ENCODE measurements at regions not wholly inside any gene's neighbourhood (a gene's known extent, or its start where the extent isn't known, plus 50 kb on each side); places are given as distances from the start of the nearest gene placed in this dataset.
"Not testable (repeated sequence)": the region's sequence is repeated elsewhere in the genome, so short reads cannot be mapped to it uniquely, and the experiment has no call there.

DNA sequence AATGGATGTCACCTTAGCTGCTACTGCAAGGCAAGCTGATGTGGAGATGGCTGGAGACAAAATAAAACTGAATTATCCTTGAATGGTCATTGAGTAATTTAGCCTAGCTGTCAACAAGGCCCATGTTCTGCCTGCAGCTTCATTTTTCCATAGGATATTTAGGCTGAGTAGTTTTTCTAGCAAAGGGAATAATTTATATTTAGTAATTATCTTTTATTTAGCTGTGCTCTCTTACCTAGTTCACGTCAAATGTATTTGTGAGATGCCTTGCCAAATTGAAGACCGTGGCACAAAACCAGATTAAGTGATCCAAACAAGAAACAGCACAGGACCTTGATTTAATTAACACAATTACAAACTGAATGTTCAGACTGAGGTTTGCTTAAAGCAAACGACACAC lies 77.4 kb upstream of the CEP162 start:
- no peak overlapping the region for H2AFZ ChIP-seq (ENCODE audit: low read length)

DNA sequence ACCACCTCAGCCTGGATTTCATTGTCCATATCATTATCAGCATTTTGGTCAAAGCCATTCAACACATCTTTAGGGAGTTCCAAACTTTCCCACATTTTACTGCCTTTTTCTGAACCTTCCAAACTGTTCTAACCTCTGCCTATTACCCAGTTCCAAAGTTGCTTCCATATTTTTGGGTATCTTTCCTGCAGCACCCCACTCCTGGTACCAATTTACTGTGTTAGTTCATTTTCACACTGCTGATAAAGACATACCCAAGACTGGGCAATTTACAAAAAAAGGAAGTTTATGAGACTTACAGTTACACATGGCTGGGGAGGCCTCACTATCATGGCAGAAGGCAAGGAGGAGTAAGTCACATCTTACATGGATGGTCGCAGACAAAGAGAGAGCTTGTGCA lies 63.6 kb upstream of the CEP162 start:
- ATAC-seq; H3K4me1 ChIP-seq (ENCODE audit: insufficient read depth, low read length); H3K27ac ChIP-seq (ENCODE audit: extremely low read length, insufficient read depth, low read length); H3K79me2 ChIP-seq (ENCODE audit: insufficient read depth, low read length); H3K9ac ChIP-seq (ENCODE audit: insufficient read depth, low read depth, low read length); intact Hi-C loops (cut with micrococcal nuclease; ENCODE audit: unreplicated experiment); in situ Hi-C loops (cut with HindIII; ENCODE audit: extremely low pct_ligation_motif_present, low pct_unique_long_range_greater_than_20kb); H3K4me2 ChIP-seq (ENCODE audit: low read depth, low read length); FAIRE-seq; H4K20me1 ChIP-seq (ENCODE audit: insufficient read depth, low read length); CTCF ChIA-PET (ENCODE audit: low intra/inter-chr PET ratio, low total read pairs); DNase-seq (ENCODE audit: low spot score); H3K27me3 ChIP-seq (ENCODE audit: control insufficient read depth in 1 of 2, insufficient read depth in 2 of 2, low read length in 2 of 2); BruUV-seq (replicated peaks); POLR2A ChIA-PET; H3K36me3 ChIP-seq (replicated peaks in 1 of 2; ENCODE audit: control insufficient read depth in 1 of 2, insufficient read depth in 2 of 2, low read length in 2 of 2); H2AFZ ChIP-seq (ENCODE audit: low read length); H3K4me3 ChIP-seq (replicated peaks in 1 of 3; ENCODE audit: insufficient read depth in 1 of 3, low read depth in 2 of 3, low read length in 3 of 3): not testable (repeated sequence)
- peaks cover 24% of the 10 kb centered on the region for H3K9me3 ChIP-seq (ENCODE audit: low read length)
- WGBS (ENCODE audit: low lambda C conversion rate), result 8% methylated on average over 1 of the region's 1 CpG

More for the DNA sequence above, 77.4 kb upstream of the CEP162 start:
- Histone ChIP-seq H3K9ac (ENCODE audit: insufficient read depth, low read depth, low read length) (no peak overlapping the region), H3K36me3 (replicated peaks in 1 of 2; ENCODE audit: control insufficient read depth in 1 of 2, insufficient read depth in 2 of 2, low read length in 2 of 2) (no peaks in the 10 kb centered on the region), H3K4me3 (replicated peaks in 1 of 3; ENCODE audit: insufficient read depth in 1 of 3, low read depth in 2 of 3, low read length in 3 of 3) (no peak overlapping the region), H3K79me2 (ENCODE audit: insufficient read depth, low read length) (no peaks in the 10 kb centered on the region), H4K20me1 (ENCODE audit: insufficient read depth, low read length) (no peaks in the 10 kb centered on the region), H3K9me3 (ENCODE audit: low read length) (no peaks in the 10 kb centered on the region), H3K4me1 (ENCODE audit: insufficient read depth, low read length) (no peaks in the 10 kb centered on the region), H3K4me2 (ENCODE audit: low read depth, low read length) (no peak overlapping the region), H3K27me3 (ENCODE audit: control insufficient read depth in 1 of 2, insufficient read depth in 2 of 2, low read length in 2 of 2) (no peaks in the 10 kb centered on the region), H3K27ac (ENCODE audit: extremely low read length, insufficient read depth, low read length) (no peak overlapping the region)
- DNase-seq (ENCODE audit: low spot score) (no peak), FAIRE-seq (no peak), ATAC-seq (no peak)
- 25% methylated on average over 3 of the region's 3 CpGs for WGBS (ENCODE audit: low lambda C conversion rate)
- intact Hi-C loops (cut with micrococcal nuclease; ENCODE audit: unreplicated experiment), result no loop called here
- no TSS peak for BruUV-seq (replicated peaks)
- ChIA-PET CTCF (ENCODE audit: low intra/inter-chr PET ratio, low total read pairs) (no interaction called here), POLR2A (no interaction called here)
- TF ChIP-seq KDM6A (CRISPR knock-in tag; IDR thresholded peaks at IDR 0.05; ENCODE audit: low read depth) (no peak), ZNF20 (CRISPR knock-in tag; IDR thresholded peaks at IDR 0.05) (no peak), ZNF33A (CRISPR knock-in tag; IDR thresholded peaks at IDR 0.05; ENCODE audit: borderline replicate concordance) (no peak), CCDC6 (CRISPR knock-in tag; IDR thresholded peaks at IDR 0.05) (no peak), ZNF30 (CRISPR knock-in tag; IDR thresholded peaks at IDR 0.05) (no peak), ZFP36 (IDR thresholded peaks at IDR 0.05; ENCODE audit: borderline replicate concordance, low read depth, low read length, partially characterized antibody) (no peak), KLF6 (CRISPR knock-in tag; IDR thresholded peaks at IDR 0.05) (no peak), LCORL (IDR thresholded peaks at IDR 0.05) (no peak), LCORL (CRISPR knock-in tag; IDR thresholded peaks at IDR 0.05) (no peak), SOX6 (IDR thresholded peaks at IDR 0.05) (no peak), SOX6 (CRISPR knock-in tag; IDR thresholded peaks at IDR 0.05) (no peak), ZNF543 (CRISPR knock-in tag; IDR thresholded peaks at IDR 0.05) (no peak), ZNF572 (CRISPR knock-in tag; IDR thresholded peaks at IDR 0.05) (no peak), U2AF1 (optimal IDR thresholded peaks at IDR 0.05; ENCODE audit: low read depth, low read length) (no peak), GTF2F1 (IDR thresholded peaks at IDR 0.05; ENCODE audit: low read length) (no peak), ZNF383 (CRISPR knock-in tag; IDR thresholded peaks at IDR 0.05; ENCODE audit: borderline replicate concordance) (no peak)
- TF ChIP-seq, protein P1, sequence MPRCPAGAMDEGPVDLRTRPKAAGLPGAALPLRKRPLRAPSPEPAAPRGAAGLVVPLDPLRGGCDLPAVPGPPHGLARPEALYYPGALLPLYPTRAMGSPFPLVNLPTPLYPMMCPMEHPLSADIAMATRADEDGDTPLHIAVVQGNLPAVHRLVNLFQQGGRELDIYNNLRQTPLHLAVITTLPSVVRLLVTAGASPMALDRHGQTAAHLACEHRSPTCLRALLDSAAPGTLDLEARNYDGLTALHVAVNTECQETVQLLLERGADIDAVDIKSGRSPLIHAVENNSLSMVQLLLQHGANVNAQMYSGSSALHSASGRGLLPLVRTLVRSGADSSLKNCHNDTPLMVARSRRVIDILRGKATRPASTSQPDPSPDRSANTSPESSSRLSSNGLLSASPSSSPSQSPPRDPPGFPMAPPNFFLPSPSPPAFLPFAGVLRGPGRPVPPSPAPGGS (CRISPR knock-in tag; IDR thresholded peaks at IDR 0.05), result no peak
- TF ChIP-seq, protein P2, sequence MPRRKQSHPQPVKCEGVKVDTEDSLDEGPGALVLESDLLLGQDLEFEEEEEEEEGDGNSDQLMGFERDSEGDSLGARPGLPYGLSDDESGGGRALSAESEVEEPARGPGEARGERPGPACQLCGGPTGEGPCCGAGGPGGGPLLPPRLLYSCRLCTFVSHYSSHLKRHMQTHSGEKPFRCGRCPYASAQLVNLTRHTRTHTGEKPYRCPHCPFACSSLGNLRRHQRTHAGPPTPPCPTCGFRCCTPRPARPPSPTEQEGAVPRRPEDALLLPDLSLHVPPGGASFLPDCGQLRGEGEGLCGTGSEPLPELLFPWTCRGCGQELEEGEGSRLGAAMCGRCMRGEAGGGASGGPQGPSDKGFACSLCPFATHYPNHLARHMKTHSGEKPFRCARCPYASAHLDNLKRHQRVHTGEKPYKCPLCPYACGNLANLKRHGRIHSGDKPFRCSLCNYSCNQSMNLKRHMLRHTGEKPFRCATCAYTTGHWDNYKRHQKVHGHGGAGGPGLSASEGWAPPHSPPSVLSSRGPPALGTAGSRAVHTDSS (CRISPR knock-in tag; conservative IDR thresholded peaks at IDR 0.05), result no peak
- TF ChIP-seq, protein P3, sequence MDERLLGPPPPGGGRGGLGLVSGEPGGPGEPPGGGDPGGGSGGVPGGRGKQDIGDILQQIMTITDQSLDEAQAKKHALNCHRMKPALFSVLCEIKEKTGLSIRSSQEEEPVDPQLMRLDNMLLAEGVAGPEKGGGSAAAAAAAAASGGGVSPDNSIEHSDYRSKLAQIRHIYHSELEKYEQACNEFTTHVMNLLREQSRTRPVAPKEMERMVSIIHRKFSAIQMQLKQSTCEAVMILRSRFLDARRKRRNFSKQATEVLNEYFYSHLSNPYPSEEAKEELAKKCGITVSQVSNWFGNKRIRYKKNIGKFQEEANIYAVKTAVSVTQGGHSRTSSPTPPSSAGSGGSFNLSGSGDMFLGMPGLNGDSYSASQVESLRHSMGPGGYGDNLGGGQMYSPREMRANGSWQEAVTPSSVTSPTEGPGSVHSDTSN (CRISPR knock-in tag; IDR thresholded peaks at IDR 0.05), result no peak
- in situ Hi-C loops (cut with HindIII; ENCODE audit: extremely low pct_ligation_motif_present, low pct_unique_long_range_greater_than_20kb), result no loop called here
